AG08395 (cell line): ENCODE measurements at regions not wholly inside any gene's neighbourhood (a gene's known extent, or its start where the extent isn't known, plus 50 kb on each side); places are given as distances from the start of the nearest gene placed in this dataset.
"Not testable (repeated sequence)": the region's sequence is repeated elsewhere in the genome, so short reads cannot be mapped to it uniquely, and the experiment has no call there.

Source experiments
- DNase-seq: peaks from one replicate; pipeline ENCODE4 v3.0.0; 2012; ENCODE audit warnings: mixed read lengths, low spot score

DNA sequence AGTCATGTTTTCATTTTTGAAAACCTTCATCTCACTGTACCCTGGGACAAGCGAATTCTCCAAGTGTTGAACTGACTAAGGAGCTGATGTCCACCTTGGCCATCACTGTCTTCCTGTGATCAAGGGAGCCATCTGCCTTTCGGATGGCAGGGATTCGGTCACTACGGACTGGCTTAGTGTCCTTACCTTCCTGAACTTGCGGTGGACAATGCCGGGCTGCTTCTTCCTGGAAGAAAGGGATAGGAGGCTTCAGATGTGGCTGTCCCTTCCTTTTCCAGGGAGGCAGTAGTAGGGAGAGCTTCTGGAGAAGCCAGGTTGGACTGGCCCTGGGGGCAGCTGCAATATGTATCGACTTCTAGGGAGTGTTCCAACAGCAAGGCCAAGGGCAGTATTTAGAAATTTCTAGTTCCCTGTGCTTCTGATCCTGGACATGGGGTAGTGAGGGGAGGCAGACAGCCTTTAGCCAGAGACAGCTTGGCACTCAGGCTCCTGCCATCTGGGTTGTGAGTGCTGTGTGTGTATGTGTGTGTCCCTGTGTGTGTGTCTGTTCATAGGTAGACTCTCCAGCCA lies 114.6 kb downstream of the IER5 start:
- DNase-seq, result no peak

DNA sequence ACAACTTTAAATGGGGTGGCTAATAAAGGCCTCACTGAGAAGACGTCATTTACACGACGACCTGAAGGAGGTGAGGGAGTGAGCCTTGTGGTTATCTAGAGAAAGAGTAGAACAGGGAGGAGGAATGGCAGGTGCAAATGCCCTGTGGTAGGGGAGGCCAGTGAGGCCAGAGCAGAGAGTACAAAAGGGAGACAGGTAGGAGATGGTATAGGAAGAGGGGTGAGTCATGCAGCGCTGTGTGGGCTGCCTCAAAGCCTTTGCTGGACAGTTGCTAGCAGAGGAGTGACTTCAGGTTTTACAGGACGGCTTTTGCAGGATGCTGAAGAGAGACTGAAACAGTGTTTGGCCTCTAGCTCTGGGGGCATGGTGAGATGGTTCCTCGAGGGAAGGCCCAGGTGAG lies 116.0 kb downstream of the IER5 start:
- DNase-seq, result no peak

DNA sequence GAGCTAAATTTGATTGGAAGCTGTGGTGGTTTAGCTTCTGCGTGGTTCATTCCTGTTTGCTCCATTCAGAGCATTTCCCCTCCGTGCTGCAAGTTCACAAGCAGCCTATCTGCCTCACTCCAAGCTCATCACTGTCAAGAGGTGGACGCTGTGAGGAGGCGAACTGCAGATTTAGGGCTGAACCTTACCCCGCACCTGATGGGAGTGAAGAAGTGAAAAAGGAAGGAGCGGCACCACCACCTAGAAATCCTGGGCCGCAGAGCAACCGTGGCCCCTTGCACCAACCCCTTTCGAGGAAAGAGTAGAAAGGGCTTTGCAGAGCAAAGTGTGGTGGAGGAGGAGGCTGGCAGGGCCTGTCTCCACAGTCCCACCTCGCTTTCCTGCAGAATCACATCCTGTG lies 117.4 kb downstream of the IER5 start:
- no peak for DNase-seq

DNA sequence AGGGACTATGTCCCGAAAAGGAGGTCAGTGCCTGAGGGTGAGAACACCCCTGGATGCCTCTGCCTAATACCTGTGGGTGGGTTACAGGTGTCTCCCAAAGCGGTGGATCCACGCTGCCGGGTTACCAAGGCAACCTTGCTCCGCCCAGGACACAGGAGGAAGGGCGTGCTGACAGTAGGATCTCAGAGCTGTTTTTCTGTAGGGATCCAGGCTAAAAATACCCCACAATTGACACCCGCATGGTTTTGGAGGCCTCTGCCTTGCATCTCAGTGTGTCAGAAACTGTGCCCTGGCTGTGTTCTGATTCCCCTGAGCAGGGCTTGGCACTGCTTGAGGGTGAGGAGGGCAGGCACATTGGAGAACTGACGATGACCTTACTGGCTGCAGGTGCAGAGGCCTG lies 118.0 kb downstream of the IER5 start:
- no peak for DNase-seq

DNA sequence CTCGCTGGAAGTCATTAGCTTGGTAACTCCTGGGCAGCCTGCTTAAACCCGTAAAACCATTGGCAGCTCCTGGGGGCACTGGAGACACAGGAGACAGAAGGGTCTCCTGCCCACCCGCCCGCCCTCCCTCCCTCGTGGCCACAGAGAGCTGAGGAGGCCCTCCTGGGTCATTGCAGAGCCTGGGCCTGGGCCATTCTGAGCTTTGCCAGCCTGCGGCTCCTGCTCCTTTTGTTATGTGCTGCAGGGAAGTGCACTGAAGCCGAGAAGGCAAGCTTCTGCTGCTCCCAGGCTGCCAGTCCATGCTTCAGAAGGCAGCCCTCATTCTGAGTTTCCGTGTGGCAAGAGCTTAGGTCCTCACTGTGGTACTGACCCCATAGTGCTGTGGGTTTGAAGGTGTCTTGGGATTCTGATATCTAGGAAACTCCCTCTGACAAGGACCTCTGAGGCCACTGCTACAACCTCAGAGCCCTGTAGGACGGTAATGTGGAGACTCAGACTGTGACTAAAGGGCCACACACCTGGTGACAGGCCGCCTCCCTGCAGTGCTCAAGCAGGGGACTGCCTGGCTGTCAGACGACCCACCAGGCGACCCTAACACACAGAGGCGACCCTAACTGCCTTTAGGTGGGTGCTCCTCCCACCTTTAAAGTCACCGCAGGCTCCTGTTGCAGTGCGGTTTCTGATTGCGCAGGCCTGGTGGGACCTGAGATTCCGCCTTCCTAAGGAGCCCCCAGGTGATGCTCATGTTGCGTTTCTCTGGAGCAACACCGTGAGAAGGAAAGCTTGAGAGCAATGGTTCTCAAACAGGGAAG lies 118.7 kb downstream of the IER5 start:
- no peak for DNase-seq

DNA sequence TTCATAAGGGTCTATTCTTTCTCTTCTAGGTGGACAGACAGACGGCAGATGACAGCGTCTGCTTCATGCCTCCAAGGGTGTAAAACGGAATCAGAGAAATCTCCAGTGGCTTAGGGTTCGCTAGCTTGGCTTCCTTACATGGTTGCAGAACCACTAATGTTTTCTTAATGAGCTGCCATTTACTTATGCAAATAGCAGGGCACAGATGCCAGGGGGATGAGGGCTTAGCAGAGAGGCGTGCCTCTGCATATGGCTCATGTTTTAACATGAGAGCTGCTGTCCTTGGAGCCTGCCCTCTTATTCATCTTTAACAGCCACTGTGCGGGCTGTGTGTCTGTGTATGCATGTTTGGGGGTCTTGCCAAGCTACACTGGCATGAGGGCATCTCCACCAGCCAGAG lies 119.6 kb downstream of the IER5 start:
- DNase-seq, result no peak

DNA sequence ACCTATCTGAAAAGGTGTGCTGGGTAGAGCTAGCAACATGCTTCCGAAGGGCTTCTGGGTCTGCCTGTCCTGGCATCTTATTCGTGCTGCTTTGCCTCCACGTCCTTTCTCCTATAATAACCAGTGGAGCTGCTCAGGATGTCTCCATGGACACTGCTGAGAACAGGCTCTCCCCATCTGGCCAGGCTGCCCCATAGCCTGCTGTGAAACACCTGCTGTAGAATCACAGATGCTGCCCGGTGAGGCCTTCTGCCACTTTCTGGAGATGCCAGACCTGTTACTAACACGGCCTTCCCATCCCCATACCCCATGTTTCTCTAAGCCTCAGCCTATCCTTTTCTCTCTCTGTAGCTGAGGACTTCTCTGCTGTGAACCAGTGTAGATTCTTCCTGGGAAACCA lies 120.5 kb downstream of the IER5 start:
- no peak for DNase-seq

DNA sequence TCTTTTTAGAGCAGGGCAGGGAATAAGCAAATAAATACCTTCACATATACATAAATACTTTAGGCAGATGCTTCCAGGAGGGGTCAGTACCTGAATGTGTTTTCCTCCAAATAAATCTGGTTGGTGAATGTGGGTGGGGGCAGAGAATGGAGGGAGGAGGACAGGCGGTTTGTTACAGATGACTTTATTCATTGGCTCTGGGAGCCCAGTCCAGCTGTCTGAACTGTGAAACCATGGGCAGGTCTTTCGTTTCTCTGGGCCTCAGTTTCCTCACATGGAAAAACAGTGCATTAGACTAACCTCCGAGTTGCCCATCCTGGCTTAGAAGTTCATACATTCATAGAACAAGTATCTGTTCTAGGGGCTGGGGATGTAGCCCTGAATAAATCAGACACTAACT lies 124.6 kb downstream of the IER5 start:
- no peak for DNase-seq

DNA sequence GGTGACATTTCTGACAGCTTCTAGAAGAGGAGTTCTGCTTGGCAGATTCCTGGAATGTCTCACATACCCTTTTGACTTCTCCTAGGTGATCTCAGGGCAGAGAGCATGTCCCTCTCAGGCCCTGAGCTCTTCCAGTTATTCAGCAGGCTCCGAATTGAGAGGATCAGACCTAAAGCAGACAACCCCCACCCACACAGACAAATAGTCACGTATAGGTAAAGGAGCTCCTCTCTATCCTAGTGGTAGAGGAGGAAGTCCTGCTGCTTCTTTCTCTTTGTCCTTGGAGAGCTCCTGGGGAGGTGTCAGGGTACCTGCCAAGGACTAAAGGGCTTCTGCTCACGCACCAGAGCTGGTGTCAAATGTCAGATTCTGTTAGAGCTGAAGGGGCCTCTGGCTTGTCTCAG lies 128.1 kb downstream of the IER5 start:
- no peak for DNase-seq

DNA sequence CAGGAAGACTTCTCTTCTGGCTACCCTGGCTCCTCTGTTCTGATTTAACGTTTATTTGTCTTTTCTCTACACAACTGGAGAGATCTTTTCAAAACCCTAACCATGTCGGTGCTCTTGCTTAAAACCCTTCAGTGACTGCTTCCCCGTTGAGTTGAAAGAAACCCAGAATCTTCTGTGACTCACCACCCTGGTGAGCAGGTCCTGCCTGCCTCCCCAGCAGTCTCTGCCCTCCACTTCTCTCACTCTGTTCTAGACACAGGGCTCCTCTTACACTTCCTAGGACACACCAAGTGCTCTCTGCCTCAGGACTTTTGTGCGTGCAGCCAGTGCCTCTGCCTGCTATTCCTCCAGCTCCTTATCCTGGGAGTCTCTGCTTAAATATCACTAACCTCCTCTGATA lies 131.4 kb downstream of the IER5 start:
- DNase-seq, result no peak

DNA sequence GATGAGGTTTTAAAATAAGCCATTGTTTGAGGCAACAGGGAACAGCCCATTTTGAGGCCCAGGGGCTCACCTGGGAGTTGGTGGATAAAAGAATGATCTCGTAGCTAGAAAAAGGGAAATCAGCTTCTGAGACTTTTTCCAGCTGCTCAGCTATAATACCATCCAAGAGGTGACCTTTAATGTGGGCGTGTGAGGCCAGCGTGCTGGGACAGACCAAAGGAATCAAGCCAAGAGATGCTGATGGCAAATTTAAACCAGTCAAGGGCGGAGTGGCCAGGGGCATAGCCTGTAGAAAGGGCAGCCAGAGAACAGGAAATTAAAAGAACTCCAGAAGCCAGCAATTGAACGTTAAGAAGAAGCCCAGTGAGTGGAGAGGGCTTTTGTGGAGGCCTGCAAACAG lies 132.6 kb downstream of the IER5 start:
- DNase-seq, result no peak

DNA sequence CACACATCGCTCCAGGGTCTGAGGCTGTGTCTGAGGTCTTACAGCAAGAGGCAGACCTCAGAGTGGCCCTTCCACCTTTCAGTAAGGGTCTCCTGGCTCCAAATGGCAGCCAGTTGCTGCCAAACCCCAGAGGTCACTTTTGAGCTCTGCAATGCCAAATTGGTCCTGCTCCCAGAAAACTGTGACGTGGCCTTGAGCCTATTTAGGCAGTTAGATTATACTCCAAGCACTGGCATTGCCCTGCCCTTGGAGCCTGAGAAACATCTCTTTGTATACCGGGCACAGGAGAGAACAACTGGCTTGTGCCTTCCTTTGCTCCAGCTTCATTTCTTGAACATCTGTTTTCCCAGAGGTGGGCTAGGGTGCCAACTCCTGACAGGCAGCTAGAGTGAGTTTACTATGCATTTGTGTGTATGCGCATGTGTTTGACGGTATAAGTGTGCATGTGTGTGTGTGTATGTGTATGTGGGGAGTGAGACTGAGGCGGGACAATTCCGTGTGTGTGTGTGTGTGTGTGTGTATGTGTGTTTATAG lies 134.5 kb downstream of the IER5 start:
- DNase-seq, result no peak

DNA sequence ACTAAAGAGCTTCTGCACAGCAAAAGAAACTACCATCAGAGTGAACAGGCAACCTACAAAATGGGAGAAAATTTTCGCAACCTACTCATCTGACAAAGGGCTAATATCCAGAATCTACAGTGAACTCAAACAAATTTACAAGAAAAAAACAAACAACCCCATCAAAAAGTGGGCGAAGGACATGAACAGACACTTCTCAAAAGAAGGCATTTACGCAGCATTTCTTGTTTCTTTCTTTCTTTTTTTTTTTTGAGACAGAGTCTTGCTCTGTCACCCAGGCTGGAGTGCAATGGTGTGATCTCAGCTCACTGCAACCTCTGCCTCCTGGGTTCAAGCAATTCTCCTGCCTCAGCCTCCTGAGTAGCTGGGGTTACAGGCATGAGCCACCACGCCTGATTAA lies 138.2 kb downstream of the IER5 start:
- DNase-seq, result not testable (repeated sequence)

DNA sequence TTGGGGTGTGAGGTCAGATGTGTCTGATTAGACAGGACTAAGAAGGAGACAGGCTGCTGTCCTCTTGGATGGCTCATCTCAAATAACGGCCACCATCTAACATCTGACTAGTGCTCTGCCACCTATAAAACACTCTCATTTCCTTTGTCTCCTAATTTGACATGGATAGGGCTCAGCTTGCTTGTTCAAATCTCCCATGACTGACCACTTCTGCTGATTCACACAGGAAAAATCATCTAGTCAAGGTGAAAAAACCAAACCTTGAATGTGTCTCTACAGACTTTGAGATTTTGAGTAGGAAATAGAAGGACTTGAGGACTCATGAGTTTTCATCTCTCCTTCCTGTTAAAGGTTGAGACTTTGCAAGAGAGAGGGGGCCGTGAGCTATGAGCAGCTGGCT lies 150.6 kb downstream of the IER5 start:
- DNase-seq, result no peak

DNA sequence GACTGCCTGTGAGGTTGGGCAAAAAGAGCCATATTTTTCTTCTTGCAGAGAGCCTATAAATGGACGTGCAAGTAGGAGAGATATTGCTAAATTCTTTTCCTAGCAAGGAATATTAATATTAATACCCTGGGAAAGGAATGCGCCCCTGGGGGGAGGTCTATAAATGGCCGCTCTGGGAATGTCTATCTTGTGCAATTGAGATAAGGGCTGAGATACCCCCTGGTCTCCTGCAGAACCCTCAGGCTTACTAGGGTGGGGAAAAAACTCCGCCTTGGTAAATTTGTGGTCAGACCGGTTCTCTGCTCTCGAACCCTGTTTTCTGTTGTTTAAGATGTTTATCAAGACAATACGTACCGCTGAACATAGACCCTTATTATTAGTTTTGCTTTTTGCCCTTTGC lies 157.8 kb downstream of the IER5 start:
- DNase-seq, result not testable (repeated sequence)

DNA sequence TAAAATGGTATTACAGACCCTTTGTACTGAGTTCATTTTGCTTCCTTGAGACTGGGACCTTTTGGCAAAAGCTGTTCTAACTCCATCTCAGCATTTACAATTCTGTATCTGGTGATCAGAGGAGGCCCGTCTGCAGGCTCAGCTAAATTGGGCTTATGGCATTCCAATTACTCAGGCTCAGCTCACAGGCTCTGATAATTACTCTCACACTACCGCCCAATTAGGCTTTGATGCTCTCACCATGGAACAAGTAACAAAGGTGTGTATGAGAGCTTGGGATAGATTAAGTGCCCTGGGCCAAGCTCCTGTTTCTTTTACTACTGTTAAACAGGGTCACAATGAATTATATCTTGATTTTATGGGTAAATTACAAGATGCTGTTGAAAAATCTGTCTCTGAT lies 159.9 kb downstream of the IER5 start:
- not testable (repeated sequence) for DNase-seq

DNA sequence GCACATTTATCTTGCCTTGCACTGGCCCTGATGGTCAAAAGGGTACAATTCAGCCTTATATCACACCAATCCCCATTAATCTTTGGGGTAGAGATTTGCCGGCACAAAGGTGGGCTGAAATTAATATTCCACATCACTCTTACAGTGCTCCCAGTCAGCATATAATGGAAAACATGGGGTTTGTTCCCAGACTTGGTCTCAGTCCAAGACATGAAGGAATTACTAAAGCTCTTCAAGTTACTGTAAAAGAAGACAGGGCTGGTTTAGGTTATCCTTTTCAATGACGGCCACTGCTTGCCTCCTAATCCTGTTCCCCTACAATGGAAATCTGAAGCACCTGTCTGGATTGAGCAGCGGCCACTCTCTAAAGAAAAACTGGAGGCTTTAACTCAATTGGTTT lies 160.7 kb downstream of the IER5 start:
- DNase-seq, result no peak

DNA sequence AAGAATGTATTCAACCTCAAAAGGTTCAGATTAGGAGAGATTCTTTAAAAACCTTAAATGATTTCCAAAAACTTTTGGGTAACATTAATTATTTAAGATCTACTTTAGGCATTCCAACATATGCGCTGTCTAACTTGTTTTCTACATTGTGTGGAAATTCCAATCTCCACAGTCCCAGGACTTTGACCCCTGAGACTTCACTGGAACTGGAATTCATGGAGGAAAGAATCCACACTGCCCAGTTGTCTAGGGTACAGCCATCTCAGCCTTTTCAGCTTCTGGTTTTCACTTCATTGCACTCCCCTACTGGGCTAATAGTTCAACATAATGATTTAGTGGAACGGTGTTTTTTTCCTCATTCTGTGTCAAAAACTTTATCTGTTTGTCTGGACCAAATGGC lies 161.5 kb downstream of the IER5 start:
- no peak for DNase-seq

DNA sequence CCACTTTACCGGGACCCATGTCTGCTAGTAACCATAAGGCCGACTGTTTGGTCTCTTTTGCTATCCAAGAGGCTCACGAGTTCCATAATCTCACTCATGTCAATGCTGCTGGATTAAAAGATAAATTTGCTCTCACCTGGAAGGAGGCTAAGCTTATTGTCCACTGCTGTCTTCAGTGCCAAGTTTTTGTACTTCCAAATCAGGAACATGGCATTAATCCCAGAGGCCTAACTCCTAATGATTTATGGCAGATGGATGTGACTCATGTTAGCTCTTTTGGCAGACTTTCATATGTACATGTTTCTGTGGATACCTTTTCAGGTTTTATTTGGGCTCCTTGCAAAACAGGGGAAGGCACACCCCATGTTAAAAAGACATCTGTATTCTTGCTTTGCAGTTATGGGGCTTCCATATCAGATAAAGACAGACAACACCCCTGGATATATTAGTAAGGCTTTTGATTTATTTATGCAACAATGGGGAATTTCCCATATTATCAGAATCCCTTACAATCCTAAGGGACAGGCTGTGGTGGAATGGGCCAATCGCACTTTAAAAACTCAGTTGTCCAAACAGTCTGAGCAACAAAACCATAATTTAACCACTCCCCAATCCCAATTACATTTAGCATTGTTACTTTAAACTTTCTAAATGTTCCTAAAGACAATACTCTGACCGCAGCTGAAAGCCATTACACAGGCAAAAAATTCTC lies 162.7 kb downstream of the IER5 start:
- peak; percentile 6 for DNase-seq

DNA sequence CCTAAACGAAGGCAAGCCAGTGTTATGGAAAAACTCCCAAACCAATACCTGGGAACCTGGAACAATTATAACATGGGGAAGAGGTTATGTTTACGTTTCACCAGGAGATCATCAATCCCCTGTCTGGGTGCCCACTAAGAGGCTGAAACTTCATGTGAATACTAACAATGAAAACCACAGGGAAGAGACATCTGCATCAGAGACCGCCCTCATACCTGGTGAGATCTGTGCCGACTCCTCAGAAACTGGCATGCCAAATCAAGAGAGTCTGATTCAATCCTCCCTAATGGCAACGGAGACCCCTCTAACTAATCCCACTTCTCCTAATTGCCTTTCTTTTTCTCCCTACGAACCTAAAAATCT lies 163.2 kb downstream of the IER5 start:
- no peak for DNase-seq

DNA sequence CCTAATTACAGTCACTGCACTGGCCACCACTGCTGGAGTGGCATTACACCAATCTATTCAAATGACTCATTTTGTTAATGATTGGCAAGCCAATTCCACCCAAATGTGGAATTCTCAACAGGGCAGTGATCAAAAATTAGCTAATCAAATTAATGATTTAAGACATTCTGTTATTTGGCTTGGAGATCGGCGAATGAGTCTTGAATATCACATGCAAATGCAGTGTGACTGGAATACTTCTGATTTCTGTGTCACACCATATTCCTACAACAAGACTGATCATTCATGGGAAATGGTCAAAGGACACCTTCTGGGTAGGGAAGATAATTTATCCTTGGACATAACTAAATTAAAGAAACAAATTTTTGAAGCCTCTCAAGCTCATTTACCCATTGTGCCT lies 165.1 kb downstream of the IER5 start:
- DNase-seq, result not testable (repeated sequence)

DNA sequence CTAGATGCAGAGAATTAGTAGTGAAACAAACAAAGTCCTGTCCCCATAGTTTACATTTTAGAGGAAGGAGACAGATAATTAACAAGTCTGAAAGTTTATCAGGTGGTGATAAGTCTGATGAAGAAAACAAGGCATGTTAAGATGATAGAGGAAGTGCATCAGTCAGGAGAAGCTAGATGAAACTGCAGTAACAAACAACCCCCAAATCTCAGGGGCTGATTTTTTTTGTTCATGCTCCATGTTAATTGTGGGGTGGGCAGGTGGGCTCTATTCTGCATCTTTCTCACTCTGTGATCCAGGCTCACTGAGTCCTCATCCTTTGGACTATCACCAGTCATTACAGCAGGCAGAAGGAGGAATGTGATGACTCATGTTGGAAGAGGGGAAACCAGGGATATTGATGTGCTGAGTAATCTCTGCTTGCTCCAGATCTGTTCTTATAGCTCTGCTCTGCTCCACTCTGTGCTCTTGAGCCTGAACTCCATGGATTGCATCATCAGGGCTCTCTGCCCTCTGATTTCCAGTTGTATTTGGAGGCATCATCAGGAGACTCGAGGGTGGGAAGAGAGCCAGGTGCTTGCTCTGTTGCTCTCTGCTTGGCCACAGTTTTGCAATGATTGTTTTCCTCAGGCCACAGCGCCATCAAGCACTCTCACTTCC lies 166.9 kb downstream of the IER5 start:
- DNase-seq, result peak; percentile 95

DNA sequence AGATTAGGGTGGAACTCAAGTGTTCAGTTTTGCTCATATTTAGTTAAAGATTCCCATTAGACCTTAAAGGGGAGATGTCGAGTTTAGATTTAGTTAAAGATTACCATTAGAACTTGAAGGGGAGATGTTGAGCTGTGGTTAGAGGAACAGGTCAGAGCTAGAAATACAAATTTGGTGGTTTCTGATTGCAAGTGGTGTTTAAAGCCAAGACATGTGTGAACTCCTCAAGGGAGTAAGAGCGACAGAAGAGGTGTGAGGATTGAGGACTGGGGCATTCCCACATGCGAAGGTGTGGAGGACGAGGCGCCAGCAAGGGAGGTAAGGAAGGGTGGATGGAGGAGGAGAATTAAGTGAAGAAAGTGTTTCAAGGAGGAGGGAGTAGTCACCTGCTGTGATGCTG lies 168.6 kb downstream of the IER5 start:
- no peak for DNase-seq
